Islet of Langerhans (tissue), 1 donor: ENCODE measurements at regions not wholly inside any gene's neighbourhood (a gene's known extent, or its start where the extent isn't known, plus 50 kb on each side); places are given as distances from the start of the nearest gene placed in this dataset.

ENCODE experiments used
- FAIRE-seq: peaks from one replicate; lab custom pipeline; 2011; peaks lifted over from hg19 to GRCh38; lab: Jason Lieb, UNC

DNA sequence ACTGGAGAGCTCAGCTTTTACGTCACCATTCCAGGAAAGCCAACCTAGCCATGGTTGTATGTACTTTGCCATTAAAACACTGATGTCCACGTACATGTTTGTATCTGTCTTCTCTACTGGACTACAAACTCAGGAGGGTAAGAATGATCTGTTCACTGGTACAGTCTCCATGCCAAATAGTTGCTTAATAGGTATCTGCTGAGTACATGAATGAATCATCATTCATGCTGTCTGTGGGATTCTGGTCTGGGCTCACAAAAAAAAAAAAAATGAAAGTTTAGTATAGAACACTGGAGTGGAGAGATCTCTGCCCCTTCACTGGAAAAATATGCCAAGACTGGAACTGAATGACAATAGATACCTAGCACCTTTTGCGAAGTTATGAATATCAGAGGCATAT, 102.6 kb upstream of the ITGA4 start:
- no peak for FAIRE-seq

DNA sequence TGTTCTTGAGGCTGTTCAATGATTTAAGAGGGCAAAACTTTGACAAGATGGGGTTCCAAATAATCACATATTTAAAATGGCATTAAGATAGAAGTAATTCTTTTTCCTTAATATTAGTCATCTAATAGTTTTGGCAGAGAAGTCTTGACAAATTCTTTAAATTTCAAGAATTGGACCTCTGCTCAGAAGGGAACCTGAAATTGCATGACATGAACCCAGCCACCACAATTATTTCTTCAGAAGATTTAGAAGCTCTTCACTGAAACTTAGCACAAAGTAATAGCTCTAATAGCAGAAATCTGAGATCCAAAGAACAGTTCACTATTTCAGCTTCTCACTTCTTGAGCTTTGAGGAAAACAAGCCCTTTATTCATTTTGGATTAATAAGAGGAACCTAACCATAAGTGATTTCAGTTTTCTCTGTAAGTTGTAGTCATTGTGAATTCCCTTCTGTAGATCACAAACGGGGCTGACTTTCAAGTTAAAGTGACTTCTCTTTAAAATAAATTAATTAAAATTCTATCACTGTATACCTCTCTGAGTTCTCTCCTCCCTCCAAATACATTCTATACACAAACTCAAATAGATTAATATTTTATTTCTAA, 100.6 kb upstream of the ITGA4 start:
- no peak for FAIRE-seq

DNA sequence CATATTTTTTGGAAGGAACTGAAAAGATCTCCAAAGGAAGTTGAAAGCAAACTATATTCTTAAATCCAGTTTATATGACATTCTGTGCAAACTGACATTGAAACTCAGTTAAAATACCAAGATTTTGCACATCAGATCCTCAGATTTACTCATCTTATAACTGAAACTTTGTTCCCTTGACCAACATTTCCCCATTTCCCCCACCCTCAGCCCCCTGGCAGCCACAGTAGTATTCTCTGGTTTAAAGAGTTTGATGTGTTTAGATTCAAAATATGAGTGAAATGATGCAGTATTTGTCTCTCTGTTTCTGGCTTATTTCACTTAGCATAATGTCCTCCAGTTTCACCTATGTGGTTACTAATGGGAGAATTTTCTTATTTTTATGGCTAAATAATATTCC, 99.2 kb upstream of the ITGA4 start:
- FAIRE-seq = no peak

DNA sequence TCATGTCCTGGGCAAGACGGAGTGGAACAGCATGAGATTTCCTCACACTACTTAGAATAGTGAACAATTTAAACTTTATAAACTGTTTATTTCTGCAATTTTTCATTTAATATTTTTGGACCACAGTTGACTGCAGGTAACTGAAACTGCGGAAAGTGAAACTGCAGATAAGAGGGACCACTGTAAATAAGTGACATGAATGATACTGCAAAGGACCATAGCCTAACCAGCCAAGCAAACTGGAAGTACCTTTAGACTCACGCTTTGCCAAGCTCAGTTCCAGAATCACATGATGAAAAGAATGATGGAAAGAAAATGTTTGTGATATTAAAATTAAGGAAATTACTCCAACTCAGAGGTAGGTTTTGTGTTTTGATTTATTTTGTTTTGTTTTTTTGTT, 94.6 kb upstream of the ITGA4 start:
- no peak for FAIRE-seq

DNA sequence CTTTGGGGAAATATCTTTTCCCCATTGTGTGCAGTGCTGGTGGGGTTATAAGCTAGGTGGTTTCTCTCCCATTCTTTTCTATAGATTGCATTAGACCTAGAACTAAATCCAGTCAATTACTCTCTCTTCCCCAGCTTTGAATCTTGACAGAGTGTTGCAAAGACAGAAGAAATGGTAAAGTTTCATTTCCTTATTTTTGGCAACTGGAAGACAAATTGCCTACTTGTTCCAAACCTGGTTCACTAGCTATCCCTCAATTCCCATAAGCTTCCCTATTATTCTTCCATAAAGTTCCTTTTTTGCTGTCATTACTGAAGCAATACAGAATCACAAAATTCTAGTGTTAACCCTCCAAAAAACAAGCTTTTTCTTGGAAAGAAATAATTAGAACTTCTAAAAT, 94.0 kb upstream of the ITGA4 start:
- FAIRE-seq = no peak

DNA sequence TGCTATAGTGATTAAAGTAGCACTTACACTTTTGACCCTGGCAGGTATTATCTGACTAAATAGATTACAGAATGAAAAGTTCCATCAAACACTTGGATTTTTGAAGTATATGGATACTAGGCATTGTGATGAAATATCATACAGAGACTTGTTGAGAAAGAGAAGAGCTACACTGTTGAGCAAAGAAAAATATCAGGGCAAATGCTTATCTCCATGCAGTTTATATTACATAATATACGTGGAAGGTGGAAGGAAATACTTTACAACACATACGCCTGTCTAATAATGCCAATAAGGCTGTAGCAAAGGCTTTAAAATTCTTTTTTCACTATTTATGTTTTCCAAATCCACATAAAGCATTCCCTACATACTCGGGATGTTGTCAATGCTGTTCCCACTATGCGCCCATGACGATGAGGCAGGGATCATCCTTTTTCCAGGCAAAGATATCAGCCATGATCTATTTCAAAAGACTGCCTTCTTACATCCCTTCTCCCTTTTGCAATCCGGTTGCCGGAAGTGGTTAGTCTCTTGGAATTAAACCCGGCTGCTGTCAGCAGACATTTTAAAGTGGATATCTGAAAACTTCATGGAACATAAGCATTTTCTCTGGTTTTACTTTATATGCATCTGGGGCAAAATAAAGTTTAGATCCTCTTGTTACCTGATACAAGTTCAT, 92.6 kb upstream of the ITGA4 start:
- FAIRE-seq = no peak

DNA sequence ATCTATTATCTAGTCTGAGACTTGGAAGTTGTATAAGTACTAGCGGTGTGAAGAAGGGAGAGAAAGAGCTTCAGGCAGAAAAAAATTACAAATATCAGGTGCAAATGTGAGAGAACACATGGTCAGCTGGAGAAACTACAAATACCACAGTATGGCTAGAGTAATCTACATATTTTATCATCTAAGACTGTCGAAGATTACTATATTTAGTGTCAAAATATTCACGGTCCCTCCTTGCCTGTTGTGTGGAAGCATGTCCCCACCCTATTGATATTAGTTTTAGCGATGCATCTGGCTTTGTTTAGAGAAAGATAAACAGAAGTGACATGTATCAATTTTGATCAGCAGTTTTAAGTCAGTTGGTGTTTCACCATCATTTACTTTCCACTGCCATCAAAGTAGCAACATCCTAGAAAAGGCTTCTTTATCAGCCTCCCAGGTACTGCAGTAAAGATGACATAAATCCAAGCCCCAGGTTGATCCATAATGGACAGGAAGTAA, 90.5 kb upstream of the ITGA4 start:
- FAIRE-seq = no peak

DNA sequence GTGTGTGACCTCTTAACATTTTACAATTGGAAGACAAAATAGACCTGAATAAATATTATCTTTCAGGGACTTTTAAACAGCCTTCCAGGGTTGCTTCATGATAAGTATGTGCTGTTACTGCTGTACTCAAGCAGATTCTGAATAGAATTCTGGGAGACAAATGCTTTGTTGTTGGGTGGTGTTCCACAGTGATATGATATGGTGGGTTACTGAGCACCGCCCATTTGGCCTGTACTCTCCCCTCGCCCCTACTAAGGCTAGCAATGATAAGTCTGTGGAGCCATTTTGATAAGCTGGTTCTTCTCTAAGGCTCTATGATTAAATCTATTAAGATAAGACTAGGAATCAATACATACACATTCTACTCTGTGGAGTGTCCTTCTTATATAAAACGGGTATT, 89.8 kb upstream of the ITGA4 start:
- no peak for FAIRE-seq

DNA sequence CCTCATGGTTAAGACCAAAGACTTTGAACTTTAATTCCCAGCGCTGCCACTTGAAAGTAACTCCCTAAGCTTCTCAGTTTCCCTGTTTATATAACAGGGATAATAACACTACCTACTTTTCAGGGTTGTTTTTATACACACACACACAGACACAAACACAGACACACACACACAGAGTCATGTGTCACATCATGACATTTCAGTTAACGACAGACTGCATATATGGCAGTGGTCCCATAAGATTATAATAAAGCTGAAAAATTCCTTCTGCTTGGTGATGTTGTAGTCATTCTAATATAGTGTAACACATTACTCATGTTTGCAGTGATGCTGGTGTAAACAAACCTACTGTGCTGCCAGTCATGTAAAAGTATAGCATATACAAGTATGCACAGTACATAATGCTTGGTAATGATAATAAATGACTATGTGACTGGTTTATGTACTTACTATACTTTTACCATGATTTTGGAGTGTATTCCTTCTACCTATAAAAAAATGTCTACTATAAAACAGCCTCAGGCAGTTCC, 89.2 kb upstream of the ITGA4 start:
- FAIRE-seq = no peak

DNA sequence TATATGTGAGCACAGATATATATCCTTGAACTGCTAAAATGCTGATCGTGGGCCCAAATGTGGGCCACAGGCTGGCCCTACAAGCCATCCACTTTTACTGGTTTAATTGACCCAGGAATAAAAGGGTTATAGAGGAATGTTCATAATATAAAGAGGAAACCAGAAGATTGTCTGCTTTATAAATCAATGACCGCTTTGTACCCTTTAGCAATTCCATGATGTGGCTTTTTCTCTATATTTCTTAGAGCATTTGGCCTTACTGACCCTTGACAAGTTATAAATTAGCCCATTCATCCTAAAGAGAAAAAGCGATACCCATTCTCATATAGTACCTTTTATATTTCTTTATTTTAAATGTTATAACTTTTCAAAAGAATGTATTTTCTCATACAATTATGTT, 87.1 kb upstream of the ITGA4 start:
- no peak for FAIRE-seq

DNA sequence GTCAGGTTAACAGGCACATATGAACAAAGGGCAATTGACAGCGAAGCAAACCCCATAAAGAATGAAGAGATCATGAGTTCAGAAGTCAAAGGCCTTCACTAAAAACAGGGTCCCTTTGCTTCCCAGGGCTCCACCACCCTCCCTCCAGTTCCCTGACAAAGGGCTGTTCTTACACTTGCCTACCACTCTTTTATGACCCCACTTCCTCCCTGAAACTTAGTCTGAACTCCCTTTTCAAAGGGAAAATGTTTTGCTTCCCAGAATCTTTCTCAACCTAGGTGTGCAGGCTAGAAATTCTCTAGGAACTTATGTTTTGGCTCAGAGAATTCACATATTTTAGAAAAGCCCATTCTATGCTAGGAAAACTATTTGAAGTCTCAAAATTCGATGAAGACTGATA, 86.0 kb upstream of the ITGA4 start:
- no peak for FAIRE-seq

DNA sequence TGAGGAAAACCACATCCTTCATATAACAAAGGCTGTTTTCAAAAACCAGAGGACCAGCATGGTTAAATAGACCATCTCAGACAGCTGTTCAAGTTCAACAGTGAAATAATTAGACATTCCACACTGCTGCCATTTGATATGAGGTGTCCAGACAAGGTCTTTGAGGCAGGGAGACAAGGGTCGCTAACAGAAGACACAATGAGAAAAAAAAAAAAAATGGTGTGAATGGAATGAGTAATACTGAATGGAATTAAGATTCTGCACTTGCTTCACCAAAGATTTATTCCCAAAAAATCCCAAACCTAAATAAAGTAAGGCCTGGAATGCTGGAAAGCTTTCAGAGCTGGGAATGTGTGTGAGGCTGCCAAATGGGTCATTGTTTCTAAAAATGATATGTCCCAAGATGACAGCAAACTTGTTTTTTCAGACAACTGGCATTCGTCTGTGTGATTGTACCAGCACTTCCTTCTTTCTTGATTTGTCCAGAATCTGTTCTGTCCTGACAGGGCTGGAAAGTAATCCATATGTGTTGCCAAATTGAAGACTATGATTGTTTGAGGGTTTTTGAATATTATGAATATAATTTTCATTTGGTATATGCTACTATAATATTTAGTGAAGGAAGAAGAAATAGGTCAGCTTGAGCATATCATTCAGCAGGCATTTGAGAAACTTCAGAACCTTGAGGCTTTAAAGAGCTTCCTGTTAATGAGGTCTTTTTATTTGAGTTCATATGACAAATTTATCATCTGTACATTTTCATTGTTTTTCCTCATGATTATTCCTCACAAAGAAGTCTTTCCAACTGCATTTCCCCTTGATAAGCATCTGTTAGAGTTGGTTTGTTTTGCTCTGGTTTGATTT, 85.2 kb upstream of the ITGA4 start:
- no peak for FAIRE-seq

DNA sequence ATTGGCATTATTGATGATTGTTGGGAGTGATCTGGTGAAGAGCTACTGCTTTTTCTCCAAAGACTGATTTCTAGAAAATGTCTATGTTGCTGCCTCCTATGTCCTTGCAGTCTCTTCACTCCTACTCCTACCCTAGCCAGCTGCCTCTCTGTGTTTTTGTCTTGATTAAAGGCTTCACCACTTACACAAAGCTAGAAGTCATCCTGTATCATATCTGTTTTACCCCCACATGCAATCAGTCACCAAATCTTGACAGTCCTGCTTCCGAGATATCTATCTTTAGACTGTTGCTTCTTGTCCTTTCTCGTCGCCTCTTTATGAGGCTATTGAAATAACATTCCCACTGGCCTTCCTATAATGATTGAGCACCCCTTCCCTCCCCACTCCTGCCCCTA, 84.5 kb upstream of the ITGA4 start:
- no peak for FAIRE-seq

DNA sequence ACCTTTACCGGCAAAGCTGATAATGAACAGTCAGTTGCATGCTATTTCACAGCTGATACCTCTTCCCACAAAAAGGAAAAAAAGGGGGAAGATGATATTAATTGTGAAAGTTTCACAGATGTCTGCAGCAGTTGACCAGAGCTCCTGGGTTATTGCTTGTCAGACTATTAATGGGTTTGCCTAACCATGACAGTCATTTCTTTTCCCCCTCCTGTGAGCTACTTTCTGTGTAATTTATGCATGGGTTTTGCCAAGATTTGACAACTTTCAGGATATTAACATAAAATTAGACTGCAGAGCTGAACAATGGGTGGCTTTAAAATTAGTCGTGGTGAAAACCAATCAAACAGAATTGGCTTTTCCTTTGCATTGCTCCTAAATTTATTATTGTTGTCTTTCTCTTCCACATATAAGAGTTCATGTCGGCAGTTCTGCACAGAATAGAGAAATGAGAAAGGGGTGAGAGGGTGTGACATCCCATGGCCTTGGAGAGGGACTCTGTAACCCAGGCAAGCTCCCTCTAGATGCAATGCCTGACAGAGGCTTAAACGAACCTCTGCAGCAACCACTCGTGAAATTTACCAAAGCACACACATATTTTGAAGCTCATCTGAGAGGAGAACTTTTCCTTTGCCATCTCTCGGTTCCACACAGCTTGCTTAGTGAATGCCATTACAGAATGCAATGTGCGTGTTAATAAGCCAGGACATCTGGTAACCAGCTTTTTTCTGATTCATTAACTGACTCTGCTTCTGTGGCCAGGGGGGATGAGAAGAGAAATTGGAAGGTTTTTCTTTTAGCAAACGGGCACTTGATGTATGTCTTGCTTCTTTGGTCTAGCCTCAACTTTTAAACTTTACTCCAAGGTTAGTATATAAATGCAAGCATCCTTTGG, 82.2 kb upstream of the ITGA4 start:
- no peak for FAIRE-seq

DNA sequence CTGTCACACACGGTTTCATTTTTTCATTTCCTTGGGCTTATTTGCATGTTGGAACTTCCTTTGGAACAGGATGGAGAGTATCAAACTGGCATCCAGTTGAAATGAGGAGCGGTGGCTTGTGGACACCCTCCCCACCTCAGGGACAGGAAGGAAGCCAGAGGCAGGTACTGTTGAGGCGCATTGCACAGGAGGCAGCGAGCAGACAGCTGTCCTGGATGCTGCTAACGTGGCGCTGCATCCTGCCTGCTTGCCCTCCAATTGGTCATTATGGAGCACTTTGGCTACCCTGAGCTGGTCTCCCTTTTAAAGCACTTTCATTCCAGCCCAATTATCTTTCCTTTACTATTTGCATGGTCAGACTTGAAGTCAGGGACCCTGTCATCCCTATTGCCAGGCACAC, 80.7 kb upstream of the ITGA4 start:
- FAIRE-seq = no peak

DNA sequence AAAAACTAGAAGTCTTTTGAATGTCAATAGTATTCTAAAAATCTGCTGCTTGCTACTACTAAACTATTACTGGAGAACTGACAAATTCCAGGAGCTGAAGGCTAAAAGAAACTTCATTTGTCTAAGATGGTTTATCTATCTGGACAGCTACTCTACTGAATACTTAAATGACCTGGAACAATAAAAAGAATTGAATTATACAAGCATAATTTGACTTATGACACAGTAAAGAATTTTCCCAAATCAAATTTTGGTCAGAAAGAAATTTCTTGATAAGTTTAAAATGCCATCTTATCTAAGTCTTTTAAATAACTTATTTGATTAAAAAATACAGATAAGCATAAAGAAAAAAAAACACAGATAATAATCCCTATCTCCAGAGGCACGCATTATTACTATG, 80.2 kb upstream of the ITGA4 start:
- FAIRE-seq = no peak

DNA sequence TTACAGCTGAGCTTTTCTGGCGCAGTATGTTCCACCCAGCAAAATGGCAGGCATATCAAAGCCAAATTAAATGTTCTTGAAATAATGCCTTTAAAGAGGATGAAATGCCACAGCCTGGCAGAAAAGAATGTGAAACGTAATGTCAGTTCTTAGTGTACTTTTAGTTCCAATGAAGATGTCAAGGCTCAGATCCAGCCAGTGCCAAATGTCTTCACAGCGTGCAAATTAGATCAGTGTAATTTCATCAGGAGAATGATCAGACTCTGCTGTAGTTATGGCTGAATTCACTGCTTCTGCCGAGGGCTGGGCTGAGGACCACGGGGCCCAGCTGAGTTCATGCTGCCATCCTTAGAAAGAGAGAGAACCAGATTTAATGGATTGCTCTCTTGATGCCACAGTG, 78.7 kb upstream of the ITGA4 start:
- FAIRE-seq = no peak

DNA sequence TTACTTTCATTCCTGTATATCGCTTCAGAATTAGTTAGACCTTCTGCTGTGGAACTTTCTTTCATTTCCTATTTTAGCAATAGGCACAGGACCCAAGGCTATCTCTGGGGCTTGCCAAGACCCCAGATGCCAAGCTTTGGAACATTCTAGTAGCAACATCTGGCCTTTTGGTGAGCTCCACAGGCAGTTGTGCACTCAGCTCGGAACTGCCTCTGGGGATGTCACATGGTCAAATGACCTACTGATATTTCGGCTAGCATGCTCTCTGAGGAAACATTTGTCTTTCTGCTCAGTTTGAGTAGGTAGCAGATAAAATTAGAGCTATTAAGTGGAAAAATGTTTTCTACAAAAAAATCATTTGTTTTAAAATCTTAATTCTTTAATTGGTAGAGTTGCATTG, 76.6 kb upstream of the ITGA4 start:
- no peak for FAIRE-seq

DNA sequence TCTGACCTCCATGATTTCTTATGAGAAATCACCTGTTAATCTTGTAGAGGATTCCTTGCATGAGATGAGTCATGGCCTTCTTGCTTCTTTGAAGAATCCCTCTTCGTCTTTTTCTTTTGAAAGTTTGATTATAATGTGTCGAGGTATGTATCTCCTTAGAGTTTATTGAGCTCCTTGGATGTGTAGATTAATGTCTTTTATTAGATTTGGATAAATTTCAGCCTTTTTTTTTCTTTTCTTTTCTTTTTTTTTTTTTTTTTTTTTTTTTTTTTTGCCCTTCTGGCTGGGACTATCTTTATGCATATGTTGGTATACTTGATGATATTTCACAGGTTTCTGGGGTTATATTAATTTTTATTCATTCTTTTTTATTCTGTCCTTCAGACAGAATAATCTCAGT, 72.3 kb upstream of the ITGA4 start:
- no peak for FAIRE-seq

DNA sequence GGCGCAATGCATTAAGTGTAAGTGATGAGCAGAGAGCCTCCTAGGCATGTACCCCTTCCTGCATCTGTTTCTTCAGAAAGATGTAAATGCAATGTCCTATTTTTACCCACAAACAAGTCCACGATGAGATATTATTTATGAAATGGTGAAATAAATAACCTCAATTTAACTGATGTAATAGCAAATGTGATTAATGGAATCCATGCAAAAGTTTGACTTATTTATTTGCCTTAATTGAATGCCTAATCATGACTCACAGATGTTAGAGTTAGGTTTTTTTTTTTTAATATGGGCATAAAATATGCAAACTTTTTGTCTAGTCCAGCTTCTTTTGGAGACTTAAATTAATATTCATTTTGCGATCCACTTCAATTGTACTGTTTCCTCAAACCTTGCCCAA, 67.7 kb upstream of the ITGA4 start:
- no peak for FAIRE-seq

DNA sequence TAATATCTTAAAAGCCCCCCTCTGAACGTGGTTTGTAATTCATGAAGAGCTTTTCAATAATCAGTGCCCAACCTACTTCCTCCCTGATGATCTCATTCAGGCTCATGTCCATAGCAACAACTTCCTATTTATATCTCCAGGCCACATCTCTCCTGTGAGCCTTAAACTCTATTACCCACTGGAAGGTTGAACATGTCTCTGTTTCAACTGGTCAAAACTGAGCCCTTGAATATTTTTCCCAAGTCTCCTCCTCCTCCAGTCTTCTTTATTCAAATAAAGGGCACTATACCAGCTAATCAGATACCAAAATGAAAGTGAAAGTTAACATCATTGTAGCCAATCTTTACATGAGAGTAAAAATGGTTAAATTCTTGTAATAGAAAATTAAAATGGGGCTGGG, 63.7 kb upstream of the ITGA4 start:
- no peak for FAIRE-seq

DNA sequence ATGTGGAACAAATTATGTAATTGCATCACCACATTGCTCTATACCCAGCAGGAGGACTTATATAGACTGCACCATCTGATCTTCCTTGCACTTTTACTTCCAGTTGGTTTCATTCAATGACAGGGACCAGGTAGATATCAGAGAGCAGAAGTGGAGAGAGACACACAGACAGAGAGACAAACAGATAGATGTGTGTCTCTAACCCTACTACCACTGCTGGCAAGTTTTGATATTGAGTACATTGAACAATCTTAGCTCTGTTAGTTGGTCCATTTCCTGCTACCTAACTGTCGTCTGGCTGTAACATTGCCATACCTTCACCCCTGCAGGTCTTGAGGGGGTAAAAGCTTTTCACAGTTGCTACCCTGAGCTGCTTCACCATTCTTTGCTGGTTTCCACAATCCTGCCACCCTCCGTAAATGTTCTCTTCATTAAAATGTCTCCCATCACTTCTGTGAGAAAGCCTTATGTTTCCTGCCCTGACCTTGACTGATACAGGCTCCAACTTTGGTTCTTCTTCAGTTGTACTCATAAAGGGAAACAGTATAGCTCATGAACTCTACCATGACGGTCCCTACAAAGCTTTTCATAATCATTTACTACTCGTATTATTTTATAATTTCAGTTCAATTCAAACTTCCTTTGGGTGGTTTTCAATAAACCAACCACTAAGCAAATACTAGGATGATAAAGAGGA, 62.3 kb upstream of the ITGA4 start:
- no peak for FAIRE-seq
